H54 (cell line): ENCODE measurements at regions not wholly inside any gene's neighbourhood (a gene's known extent, or its start where the extent isn't known, plus 50 kb on each side); places are given as distances from the start of the nearest gene placed in this dataset.

Source experiments
- DNase-seq: peaks from one replicate; pipeline ENCODE4 v3.0.0; 2011; ENCODE audit warnings: low spot score, mixed read lengths; ENCODE audit not compliant: insufficient read length
- FAIRE-seq: peaks from 3 replicates; lab custom pipeline; 2011; peaks lifted over from hg19 to GRCh38; lab: Jason Lieb, UNC
- POLR2A ChIP-seq: IDR thresholded peaks from 2 replicates; pipeline ENCODE4 v1.6.1; 2011; ENCODE audit warnings: low read depth, mild to moderate bottlenecking, low read length

DNA sequence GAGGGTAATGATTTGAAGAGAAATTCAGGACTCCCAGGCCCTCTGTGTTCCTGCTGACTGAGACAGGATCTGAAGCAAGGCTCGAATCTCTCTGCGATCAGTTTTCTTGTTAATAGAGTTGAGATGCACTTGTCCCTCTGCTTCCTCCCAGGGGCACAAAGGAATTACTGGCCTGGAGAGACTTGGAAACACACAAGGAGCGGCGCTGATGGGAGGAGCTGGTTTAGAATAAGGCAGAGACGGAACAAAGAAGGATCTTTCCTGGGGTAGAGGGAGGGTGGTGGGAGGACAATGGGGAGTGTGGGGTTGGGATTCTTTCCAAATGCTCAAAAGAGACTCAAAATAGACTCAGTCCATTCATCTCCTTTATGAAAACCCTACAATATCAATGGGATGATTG lies 719.1 kb downstream of the UQCRFS1 start:
- no peak for FAIRE-seq

DNA sequence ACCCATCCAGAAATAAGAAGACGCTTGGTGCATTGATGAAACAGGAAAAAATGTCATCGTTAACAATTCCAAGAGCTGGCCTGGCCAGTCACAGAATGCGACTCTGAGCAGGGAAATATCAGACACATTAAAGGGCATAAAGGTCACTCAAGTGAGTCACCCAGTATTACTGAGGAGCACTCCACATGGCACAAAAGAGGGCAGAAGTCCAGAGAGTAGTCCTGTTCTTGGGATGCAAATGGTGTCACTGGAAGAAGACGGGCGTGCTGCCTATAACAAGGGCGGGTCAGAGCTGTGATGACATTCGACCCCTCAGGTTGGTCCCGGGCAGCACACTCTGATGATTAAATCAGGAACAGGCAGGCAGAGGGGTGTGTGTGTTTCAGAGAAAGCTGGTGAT lies 720.3 kb downstream of the UQCRFS1 start:
- FAIRE-seq: no peak
- DNase-seq: no peak
- no peak for TF ChIP-seq POLR2A

More for the DNA sequence above, 719.1 kb downstream of the UQCRFS1 start:
- no peak for DNase-seq
- no peak for TF ChIP-seq POLR2A

DNA sequence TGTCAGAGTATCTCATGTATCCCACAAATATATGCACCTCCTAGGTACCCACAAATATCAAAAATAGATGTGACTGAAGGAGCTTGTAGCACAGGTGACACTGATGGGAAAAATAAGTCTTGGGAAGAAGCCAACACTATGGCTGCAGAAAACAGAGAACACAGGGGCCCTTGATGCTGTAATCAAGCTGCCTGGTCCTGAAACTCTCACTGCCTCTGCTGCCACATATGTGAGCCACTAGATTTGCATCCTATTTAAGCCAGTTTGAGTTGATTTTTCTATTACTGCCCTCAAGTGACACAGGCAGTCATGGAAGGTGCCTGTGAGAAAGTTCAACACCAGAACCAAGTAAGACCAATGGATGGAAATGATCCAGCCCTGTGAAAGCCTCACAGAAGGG lies 720.8 kb downstream of the UQCRFS1 start:
- no peak for TF ChIP-seq POLR2A
- DNase-seq (no peak), FAIRE-seq (no peak)

DNA sequence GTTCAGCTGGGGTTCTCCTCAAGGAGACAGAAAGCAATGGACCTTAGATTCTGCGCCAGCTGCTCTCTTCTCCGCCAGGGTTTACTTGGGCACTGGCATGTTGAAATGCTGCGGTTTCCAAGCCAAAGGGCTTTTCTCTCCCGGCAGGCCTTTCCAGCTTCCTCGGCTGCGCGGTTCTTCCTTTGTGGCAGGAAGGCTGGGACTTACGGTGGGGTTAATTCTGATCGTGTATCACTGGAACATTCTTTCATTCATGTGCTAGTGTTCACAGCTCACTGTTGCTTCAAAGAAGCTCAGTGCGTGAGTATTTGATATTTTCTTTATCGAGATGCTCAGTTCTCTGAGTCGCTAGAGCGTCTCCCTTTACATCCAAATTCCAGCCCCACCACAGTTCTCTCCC lies 723.2 kb downstream of the UQCRFS1 start:
- TF ChIP-seq POLR2A: no peak
- FAIRE-seq: no peak
- DNase-seq: no peak

DNA sequence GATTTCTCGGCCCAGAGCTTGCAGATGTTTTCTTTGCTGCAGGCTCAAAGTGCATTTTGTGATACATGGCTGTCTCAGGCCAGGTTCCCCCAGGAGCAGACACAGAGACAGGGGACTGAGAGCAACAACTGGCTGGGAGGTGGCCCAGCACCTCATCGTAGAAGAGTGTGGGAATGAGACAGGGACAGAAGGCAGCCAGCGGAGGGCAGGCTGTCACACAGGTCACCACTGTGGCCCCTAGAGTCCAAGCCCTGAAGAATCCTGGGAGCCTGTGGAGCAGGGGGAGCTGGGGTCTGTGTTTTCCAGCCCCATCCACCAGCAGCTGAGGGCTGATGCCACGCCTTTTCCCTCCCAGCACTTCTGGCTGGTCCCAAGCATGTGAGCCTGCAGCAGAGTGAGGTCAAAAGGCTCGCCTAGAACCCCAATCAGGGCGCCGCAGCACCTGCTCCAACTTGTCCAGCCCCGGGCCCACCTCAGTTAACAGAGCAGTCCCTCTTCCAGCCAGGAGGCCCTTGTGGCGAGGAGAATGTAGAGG lies 723.8 kb downstream of the UQCRFS1 start:
- no peak for TF ChIP-seq POLR2A
- FAIRE-seq (no peak), DNase-seq (no peak)

DNA sequence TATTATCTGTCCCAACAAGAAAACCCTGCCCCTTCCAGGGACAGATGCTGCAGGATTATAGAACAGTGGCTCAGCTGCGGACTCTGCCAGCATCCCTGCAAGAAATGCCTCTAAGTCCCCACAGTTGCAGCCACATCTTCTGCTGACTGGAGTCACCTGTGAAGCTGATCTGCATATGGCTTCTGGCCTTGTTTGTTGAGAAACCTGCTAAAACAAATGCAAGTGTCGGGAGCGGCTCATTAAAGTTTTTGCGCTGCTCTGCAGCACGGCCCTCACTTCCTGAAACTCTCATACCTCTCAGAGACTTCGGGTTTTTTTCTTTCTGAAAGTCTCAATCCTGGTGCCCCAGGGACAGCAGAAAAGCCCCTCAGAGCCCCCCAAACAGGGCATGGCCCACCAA lies 725.0 kb downstream of the UQCRFS1 start:
- FAIRE-seq: no peak
- TF ChIP-seq POLR2A: no peak
- no peak for DNase-seq

DNA sequence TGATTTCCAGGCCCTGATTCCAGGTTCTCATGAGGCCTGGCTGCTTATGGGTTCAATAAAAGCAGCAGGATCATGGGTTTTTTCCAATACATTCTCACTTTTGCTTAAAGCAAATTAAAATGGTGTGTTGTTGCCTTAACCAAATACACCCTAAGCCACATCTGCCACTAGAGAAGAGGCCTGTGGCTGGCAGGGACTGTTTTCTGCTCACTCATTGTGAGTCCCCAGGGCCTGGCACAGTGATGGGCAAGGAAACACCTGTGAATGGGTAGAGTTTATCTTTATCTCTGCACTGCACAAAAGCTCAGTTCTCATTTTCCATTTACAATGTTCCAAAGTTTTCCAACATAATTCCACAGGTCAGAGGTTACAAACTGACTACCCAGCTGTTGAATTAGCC lies 726.0 kb downstream of the UQCRFS1 start:
- FAIRE-seq: no peak
- TF ChIP-seq POLR2A: no peak

DNA sequence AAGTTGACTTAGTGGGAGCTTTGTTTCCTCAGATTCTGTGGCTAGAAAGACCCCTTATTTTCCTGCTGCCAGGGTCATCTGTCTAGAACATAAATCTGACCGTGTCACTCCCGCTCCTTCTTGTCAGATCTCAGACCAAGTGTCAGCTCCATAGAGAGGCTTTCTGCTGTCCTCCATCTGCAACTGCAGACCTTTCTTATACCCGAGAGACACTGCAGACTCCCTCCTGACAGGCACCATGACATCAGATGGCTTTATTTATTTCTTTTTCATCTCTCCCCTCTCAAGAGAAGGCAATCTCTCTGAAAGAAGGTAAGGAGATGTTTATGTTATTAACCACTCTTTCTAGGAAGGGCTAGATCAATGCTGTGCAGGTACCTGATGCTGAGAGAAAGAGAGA lies 726.5 kb downstream of the UQCRFS1 start:
- no peak for FAIRE-seq
- TF ChIP-seq POLR2A: no peak
- no peak for DNase-seq

More for the DNA sequence above, 726.0 kb downstream of the UQCRFS1 start:
- DNase-seq: no peak

DNA sequence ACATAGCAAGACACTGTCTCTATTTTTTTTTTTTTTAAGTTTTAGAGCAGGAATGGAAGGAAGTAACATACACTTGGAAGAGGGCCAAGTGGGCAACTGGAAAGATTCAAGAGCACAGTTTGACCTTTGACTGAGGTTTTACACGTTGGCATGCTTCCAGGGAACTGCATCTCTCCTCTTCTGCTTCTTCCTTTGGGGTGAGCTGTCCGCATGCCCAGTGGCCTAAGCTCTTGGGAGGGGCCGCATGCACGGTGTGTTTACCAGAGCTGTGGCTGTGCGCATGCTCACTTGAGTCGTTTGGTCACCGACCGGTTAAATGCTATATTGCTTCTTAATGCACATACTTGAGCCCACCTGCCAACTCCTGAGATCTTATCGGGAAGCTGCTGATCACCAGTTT lies 727.7 kb downstream of the UQCRFS1 start:
- DNase-seq: no peak
- no peak for FAIRE-seq
- TF ChIP-seq POLR2A: no peak

DNA sequence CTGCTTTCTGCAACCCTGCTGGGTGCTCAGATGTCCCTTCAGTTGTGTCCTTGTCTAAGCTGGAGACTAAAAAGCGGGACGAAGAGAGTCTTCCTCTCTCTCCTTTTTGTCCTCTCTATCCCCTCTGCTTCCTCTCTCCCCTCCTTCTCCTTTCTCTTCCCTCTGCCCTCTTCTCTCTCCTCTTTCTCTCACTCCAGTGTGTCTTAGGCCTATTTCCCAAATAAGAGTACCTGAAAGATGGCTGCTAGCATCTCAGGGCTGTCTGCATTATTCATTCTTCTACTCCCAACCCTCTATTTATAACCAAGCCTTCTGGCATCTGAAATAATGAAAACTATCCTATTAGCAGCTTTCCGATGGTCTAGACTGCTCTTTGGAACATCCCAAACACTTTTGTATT lies 729.8 kb downstream of the UQCRFS1 start:
- DNase-seq (no peak), FAIRE-seq (no peak)
- TF ChIP-seq POLR2A: no peak

DNA sequence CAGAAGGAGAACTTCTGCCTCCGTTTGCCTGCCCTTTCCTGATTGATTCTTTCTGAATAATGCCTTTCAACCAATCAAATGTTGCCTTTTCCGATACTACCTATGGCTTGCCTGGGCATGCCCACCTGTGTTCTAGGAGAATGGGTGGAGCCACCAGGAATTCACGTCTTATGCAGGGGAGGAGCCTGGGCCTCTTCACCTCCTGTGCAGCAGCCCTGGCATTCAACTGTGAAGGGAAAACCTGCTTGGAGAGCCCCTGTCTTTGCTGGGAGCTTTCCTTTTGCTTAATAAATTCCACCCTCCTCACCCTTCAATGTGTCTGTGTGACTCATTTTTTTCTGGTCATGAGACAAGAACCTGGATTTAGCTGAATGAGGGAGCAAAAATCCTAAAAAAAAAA lies 730.7 kb downstream of the UQCRFS1 start:
- no peak for DNase-seq
- no peak for FAIRE-seq
- TF ChIP-seq POLR2A: no peak

DNA sequence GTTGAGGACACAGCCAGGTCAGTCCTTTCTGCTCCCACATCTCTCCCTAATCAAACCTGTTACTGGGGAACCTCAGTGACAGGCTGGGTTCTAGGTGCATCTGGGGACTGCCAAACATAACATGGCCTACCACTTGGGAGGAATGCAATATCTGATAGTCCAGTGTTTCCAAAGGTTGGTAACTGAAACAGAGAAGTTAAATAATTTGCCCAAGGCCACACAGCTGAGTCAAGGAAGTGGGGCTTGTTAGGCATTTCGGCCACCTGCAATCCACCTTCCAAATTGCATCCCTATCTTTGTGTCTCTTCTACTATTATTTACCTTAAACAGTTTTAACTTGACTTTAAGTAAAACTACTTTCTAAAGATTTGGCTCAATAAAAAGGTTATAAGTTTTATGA lies 731.3 kb downstream of the UQCRFS1 start:
- no peak for TF ChIP-seq POLR2A
- no peak for FAIRE-seq

DNA sequence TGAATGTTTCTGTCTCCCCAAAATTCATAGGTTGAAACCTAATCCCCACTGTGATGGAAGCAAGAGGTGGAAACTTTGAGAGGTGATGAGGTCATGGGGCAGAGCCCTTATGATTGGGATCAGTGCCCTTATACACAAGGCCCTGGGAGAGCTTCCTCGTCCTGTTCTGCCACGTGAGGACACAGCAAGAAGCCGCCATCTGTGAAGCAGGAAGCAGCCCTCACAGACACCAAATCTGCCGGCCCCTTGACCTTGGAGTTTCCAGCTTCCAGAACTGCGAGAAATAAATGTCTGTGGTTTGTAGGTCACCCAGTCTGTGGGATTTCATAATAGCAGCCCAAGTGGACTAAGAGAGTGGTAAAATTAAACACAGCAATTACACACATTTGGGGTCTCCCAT lies 737.4 kb downstream of the UQCRFS1 start:
- FAIRE-seq: no peak
- no peak for DNase-seq
- TF ChIP-seq POLR2A: no peak

More for the DNA sequence above, 731.3 kb downstream of the UQCRFS1 start:
- no peak for DNase-seq

DNA sequence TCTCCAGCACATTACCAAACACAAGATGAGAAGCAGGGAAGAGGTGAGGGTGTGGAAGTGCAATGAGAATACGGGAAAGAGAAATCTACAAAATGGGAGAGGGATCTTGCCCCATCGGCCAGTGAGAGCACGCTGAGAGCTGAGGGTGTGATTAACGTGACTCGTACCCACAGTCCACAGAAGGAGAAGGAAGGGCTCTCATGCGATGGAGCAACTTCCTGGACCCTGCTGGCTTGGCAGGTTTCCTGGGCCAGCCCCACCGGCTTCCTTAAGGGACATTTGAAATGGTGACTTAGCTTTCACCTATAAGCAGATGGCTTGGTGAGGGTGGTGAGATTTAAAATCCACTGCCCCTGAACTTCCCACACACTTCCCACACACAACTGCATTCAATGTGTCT lies 740.1 kb downstream of the UQCRFS1 start:
- no peak for DNase-seq
- no peak for FAIRE-seq
- no peak for TF ChIP-seq POLR2A

DNA sequence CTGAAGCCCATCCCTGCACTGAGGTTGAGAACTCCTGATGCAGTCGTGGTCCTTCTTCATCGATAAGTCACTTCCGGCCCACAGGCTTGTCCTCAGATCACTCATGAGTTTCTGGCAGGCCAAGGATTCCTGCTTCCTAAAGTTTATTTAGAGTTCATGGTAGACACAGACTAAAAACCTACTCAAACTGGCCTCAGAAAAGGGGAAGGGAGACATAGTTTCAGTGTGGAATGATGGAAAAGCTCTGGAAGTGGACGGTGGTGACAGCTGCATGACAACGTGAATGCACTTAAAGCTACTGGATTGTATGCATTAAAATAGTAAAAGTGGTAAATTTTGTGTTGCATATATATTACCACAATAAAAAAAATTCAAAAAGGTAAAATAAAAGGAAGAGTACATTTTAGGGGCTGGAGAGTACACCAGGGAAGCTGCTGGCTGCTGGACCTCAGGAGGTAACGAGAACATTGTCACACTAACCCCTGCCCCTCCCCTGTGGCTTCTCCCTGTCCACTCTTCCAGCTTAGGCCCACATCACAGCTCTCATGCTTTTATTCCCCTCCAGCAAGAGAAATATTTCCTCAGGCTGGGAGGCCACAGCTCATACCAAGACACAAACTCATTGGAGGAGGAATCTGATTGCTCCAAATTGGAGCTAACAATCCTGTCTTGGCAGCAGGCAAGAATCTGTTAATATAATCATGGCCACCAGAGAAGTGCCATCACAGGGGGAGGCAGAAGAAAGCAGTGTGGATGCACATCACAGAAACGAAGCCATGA lies 741.0 kb downstream of the UQCRFS1 start:
- DNase-seq (no peak), FAIRE-seq (no peak)
- no peak for TF ChIP-seq POLR2A
